Hepatocyte (in vitro differentiated cells): ENCODE measurements at regions not wholly inside any gene's neighbourhood (a gene's known extent, or its start where the extent isn't known, plus 50 kb on each side); places are given as distances from the start of the nearest gene placed in this dataset.
"Not testable (repeated sequence)": the region's sequence is repeated elsewhere in the genome, so short reads cannot be mapped to it uniquely, and the experiment has no call there.

Experiments
- EZH2 ChIP-seq: fragments of 200-600 bp; sonication (generic); IDR thresholded peaks from 2 replicates; pipeline ENCODE4 v1.6.1; 2016; ENCODE audit warnings: antibody characterized with exemption, mild to moderate bottlenecking, borderline replicate concordance
- TF ChIP-seq, protein P1 (sequence below): fragments of 200-600 bp; sonication (generic); IDR thresholded peaks from 2 replicates; pipeline ENCODE4 v1.5.1; 2016; ENCODE audit warnings: antibody characterized with exemption, mild to moderate bottlenecking; ENCODE audit not compliant: poor library complexity

DNA sequence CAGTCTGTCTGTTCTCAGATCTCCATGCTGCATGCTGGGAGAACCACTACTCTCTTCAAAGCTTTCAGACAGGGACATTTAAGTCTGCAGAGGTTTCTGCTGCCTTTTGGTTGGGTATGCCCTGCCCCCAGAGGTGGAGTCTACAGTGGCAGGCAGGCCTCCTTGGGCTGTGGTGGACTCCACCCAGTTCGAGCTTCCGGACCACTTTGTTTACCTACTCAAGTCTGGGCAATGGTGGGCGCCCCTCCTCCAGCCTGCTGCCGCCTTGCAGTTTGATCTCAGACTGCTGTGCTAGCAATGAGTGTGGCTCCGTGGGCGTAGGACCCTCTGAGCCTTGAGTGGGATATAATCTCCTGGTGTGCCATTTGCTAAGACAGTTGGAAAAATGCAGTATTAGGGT lies 317.1 kb downstream of the COL12A1 start:
- TF ChIP-seq, protein P1, sequence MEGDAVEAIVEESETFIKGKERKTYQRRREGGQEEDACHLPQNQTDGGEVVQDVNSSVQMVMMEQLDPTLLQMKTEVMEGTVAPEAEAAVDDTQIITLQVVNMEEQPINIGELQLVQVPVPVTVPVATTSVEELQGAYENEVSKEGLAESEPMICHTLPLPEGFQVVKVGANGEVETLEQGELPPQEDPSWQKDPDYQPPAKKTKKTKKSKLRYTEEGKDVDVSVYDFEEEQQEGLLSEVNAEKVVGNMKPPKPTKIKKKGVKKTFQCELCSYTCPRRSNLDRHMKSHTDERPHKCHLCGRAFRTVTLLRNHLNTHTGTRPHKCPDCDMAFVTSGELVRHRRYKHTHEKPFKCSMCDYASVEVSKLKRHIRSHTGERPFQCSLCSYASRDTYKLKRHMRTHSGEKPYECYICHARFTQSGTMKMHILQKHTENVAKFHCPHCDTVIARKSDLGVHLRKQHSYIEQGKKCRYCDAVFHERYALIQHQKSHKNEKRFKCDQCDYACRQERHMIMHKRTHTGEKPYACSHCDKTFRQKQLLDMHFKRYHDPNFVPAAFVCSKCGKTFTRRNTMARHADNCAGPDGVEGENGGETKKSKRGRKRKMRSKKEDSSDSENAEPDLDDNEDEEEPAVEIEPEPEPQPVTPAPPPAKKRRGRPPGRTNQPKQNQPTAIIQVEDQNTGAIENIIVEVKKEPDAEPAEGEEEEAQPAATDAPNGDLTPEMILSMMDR: not testable (repeated sequence)
- not testable (repeated sequence) for TF ChIP-seq EZH2
